OCI-LY1 (cell line): ENCODE measurements at regions not wholly inside any gene's neighbourhood (a gene's known extent, or its start where the extent isn't known, plus 50 kb on each side); places are given as distances from the start of the nearest gene placed in this dataset.

Experiments
- EZH2 ChIP-seq: fragments of 200-600 bp; sonication (generic), shearing (Covaris generic); IDR thresholded peaks from 2 replicates; pipeline ENCODE4 v1.8.0; 2017; ENCODE audit warnings: borderline replicate concordance, mixed run types, mild to moderate bottlenecking, antibody characterized with exemption, low read length, moderate library complexity, mixed read lengths
- TF ChIP-seq, protein P1 (sequence below): fragments of 200-600 bp; sonication (generic), shearing (Covaris generic); IDR thresholded peaks from 2 replicates; pipeline ENCODE4 v1.5.1; 2017; ENCODE audit warnings: mild to moderate bottlenecking, antibody characterized with exemption, low read length, moderate library complexity, mixed read lengths

DNA sequence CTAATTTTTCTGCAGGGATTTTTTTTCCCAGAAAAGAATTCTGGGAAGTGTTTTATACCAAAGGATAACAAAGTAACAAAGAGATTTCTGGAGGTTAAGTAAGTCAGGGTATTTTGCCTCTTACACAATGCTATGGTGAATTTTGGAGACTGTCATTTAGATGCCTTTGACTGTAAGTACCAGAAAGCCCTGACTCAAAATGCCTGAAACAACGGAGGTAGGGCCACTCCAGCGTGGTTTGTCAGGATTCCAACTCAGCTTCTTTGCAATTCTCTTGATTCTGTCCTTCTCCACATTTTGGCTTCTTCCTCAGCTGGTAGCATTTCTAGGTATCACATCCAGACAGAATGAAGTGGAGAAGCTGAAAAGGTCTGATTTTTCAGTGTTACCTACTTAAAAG is 106.5 kb downstream of the UCHL5 start:
- TF ChIP-seq, protein P1, sequence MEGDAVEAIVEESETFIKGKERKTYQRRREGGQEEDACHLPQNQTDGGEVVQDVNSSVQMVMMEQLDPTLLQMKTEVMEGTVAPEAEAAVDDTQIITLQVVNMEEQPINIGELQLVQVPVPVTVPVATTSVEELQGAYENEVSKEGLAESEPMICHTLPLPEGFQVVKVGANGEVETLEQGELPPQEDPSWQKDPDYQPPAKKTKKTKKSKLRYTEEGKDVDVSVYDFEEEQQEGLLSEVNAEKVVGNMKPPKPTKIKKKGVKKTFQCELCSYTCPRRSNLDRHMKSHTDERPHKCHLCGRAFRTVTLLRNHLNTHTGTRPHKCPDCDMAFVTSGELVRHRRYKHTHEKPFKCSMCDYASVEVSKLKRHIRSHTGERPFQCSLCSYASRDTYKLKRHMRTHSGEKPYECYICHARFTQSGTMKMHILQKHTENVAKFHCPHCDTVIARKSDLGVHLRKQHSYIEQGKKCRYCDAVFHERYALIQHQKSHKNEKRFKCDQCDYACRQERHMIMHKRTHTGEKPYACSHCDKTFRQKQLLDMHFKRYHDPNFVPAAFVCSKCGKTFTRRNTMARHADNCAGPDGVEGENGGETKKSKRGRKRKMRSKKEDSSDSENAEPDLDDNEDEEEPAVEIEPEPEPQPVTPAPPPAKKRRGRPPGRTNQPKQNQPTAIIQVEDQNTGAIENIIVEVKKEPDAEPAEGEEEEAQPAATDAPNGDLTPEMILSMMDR = no peak
- TF ChIP-seq EZH2 = no peak
